DOHH2 (cell line): ENCODE measurements at regions not wholly inside any gene's neighbourhood (a gene's known extent, or its start where the extent isn't known, plus 50 kb on each side); places are given as distances from the start of the nearest gene placed in this dataset.

Experiments used
- H3F3A ChIP-seq: fragments of 200-600 bp; sonication (generic), shearing (Covaris generic); 2 replicates; pipeline ENCODE4 v1.6.0; 2016; ENCODE audit warnings: antibody characterized with exemption, mild to moderate bottlenecking; ENCODE audit not compliant: control insufficient read depth, insufficient read depth
- H3K27ac ChIP-seq: fragments of 200-600 bp; sonication (generic); 2 replicates; pipeline ENCODE4 v1.5.1; 2014; ENCODE audit warnings: low read depth, mild to moderate bottlenecking, low read length, moderate library complexity
- H3K27me3 ChIP-seq: fragments of 200-600 bp; sonication (generic); 2 replicates; pipeline ENCODE4 v1.6.1; 2014; ENCODE audit warnings: mild to moderate bottlenecking, low read length, mixed read lengths; ENCODE audit not compliant: control insufficient read depth
- H3K36me3 ChIP-seq: fragments of 200-600 bp; sonication (generic); 2 replicates; pipeline ENCODE4 v1.6.1; 2014; ENCODE audit warnings: mild to moderate bottlenecking, low read length, moderate library complexity, mixed read lengths; ENCODE audit not compliant: control insufficient read depth
- H3K4me1 ChIP-seq: fragments of 200-600 bp; sonication (generic); 2 replicates; pipeline ENCODE4 v1.6.1; 2014; ENCODE audit warnings: mild to moderate bottlenecking, low read length, mixed read lengths; ENCODE audit not compliant: control insufficient read depth
- H3K4me2 ChIP-seq: fragments of 200-600 bp; sonication (generic); 2 replicates; pipeline ENCODE4 v1.6.0; 2014; ENCODE audit warnings: mild to moderate bottlenecking, low read length, moderate library complexity
- H3K4me3 ChIP-seq: fragments of 200-600 bp; sonication (generic); 2 replicates; pipeline ENCODE4 v1.5.1; 2014; ENCODE audit warnings: mild to moderate bottlenecking, low read length, mixed read lengths
- H3K79me2 ChIP-seq: fragments of 200-600 bp; sonication (generic); 2 replicates; pipeline ENCODE4 v1.6.1; 2014; ENCODE audit warnings: mild to moderate bottlenecking, low read length, mixed read lengths; ENCODE audit not compliant: control insufficient read depth
- H3K9me2 ChIP-seq: fragments of 200-600 bp; sonication (generic); replicated peaks from 2 replicates; pipeline ENCODE4 v1.6.1; 2014; ENCODE audit warnings: mild to moderate bottlenecking, low read length, mixed read lengths; ENCODE audit not compliant: control insufficient read depth
- H3K9me3 ChIP-seq: fragments of 200-600 bp; sonication (generic); 2 replicates; pipeline ENCODE4 v1.6.1; 2014; ENCODE audit warnings: antibody characterized with exemption, low read length, mixed read lengths; ENCODE audit not compliant: control insufficient read depth, insufficient read depth
- H4K20me1 ChIP-seq: fragments of 200-600 bp; sonication (generic); 2 replicates; pipeline ENCODE4 v1.6.0; 2014; ENCODE audit warnings: low read depth, mild to moderate bottlenecking, antibody characterized with exemption, low read length, moderate library complexity; ENCODE audit not compliant: control insufficient read depth, insufficient read depth
- CTCF ChIP-seq: fragments of 200-600 bp; sonication (generic); IDR thresholded peaks from one replicate; pipeline ENCODE4 v1.5.1; 2014; ENCODE audit warnings: antibody characterized with exemption, mild to moderate bottlenecking, low read depth, low read length; ENCODE audit not compliant: poor library complexity, severe bottlenecking
- EZH2phosphoT487 ChIP-seq: fragments of 200-600 bp; sonication (generic); IDR thresholded peaks from 2 replicates; pipeline ENCODE4 v1.6.1; 2017; ENCODE audit warnings: borderline replicate concordance, mild to moderate bottlenecking, antibody characterized with exemption, low read length, moderate library complexity, mixed read lengths

- Histone ChIP-seq H3K4me2 (no peak overlapping the region), H3F3A (no peaks in the 10 kb centered on the region), H4K20me1 (no peaks in the 10 kb centered on the region), H3K79me2 (no peaks in the 10 kb centered on the region), H3K4me1 (no peaks in the 10 kb centered on the region), H3K9me3 (no peaks in the 10 kb centered on the region), H3K27ac (no peak overlapping the region), H3K9me2 (no peaks in the 10 kb centered on the region), H3K36me3 (no peaks in the 10 kb centered on the region), H3K27me3 (no peaks in the 10 kb centered on the region), H3K4me3 (no peak overlapping the region)
- TF ChIP-seq CTCF, result no peak
- no peak for TF ChIP-seq EZH2phosphoT487
Observed at GRCh38 chr6:68339488-68340131, 295.5 kb upstream of the ADGRB3 start.

GRCh38 chr6:68333442-68333841 is 301.6 kb upstream of the ADGRB3 start:
- no peaks in the 10 kb centered on the region for H3K27me3 ChIP-seq
- H3K9me3 ChIP-seq, result no peaks in the 10 kb centered on the region
- H3K4me3 ChIP-seq, result no peak overlapping the region
- no peaks in the 10 kb centered on the region for H3F3A ChIP-seq
- H3K9me2 ChIP-seq, result no peaks in the 10 kb centered on the region
- H3K36me3 ChIP-seq, result no peaks in the 10 kb centered on the region
- H3K4me1 ChIP-seq, result no peaks in the 10 kb centered on the region
- TF ChIP-seq CTCF (no peak), EZH2phosphoT487 (no peak)
- no peaks in the 10 kb centered on the region for H3K79me2 ChIP-seq
- H4K20me1 ChIP-seq, result no peaks in the 10 kb centered on the region
- no peak overlapping the region for H3K27ac ChIP-seq
- no peak overlapping the region for H3K4me2 ChIP-seq

- Histone ChIP-seq H3K27ac (no peak overlapping the region), H3K9me3 (no peaks in the 10 kb centered on the region), H3K27me3 (no peaks in the 10 kb centered on the region), H3K9me2 (no peaks in the 10 kb centered on the region), H3K79me2 (no peaks in the 10 kb centered on the region), H3K4me2 (no peak overlapping the region), H3K4me1 (no peaks in the 10 kb centered on the region), H3F3A (no peaks in the 10 kb centered on the region), H4K20me1 (no peaks in the 10 kb centered on the region), H3K4me3 (no peak overlapping the region), H3K36me3 (no peaks in the 10 kb centered on the region)
- no peak for TF ChIP-seq CTCF
Observed at GRCh38 chr6:68328156-68328555, 306.9 kb upstream of the ADGRB3 start.

- Histone ChIP-seq H3F3A (no peaks in the 10 kb centered on the region), H3K4me1 (no peaks in the 10 kb centered on the region), H3K4me3 (no peak overlapping the region), H3K27me3 (no peaks in the 10 kb centered on the region), H3K36me3 (no peaks in the 10 kb centered on the region), H3K79me2 (no peaks in the 10 kb centered on the region), H3K27ac (no peak overlapping the region), H3K9me3 (no peaks in the 10 kb centered on the region), H3K4me2 (no peak overlapping the region), H4K20me1 (no peaks in the 10 kb centered on the region), H3K9me2 (no peaks in the 10 kb centered on the region)
- no peak for TF ChIP-seq CTCF
Observed at GRCh38 chr6:68326762-68327161, 308.3 kb upstream of the ADGRB3 start.
